ENCODE measurements at regions not wholly inside any gene's neighbourhood (a gene's known extent, or its start where the extent isn't known, plus 50 kb on each side); places are given as distances from the start of the nearest gene placed in this dataset.
"Not testable (repeated sequence)": the region's sequence is repeated elsewhere in the genome, so short reads cannot be mapped to it uniquely, and the experiment has no call there.

DNA sequence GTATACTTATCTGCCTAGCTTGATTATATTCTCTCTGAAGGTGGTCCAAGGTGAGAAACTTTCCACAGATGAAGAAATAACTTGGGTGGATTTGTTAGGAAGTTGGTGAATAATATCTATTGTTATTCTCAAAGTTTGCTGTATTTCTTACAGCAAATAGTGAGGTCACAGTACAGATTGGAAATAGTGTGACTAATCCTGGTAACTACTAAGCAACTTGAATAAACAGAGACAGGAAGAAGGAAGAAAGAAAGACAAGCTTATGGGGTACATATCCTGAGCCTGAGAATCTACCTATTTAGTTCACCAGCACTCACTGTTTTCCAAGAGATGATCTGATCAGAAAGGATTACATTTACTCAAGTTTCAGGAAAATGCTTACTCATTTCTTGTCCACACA, 1416.1 kb downstream of the RPA4 start:
- no peak for TF ChIP-seq CTCF (IDR thresholded peaks at IDR 0.05)
- H3K9me3 Mint-ChIP-seq: peaks cover 2 to 3% of the 10 kb centered on the region in 2 donors
- ATAC-seq: no peak
- no peaks in the 10 kb centered on the region for H3K4me1 Mint-ChIP-seq
- H3K27ac Mint-ChIP-seq: no peak overlapping the region
- no peaks in the 10 kb centered on the region for H3K36me3 Mint-ChIP-seq
- H3K4me3 Mint-ChIP-seq: no peak overlapping the region
- Histone ChIP-seq H3K36me3 (ENCODE audit: control insufficient read depth, insufficient read depth, low read length) (no peaks in the 10 kb centered on the region), H3K4me3 (ENCODE audit: low read length) (no peak overlapping the region), H3K27ac (ENCODE audit: low read length) (no peak overlapping the region), H3K9me3 (ENCODE audit: control insufficient read depth, insufficient read depth, low read length) (no peaks in the 10 kb centered on the region), H3K27me3 (ENCODE audit: control insufficient read depth, insufficient read depth, low read length) (no peaks in the 10 kb centered on the region), H3K4me1 (ENCODE audit: control insufficient read depth, insufficient read depth, low read length) (no peaks in the 10 kb centered on the region)
- intact Hi-C loops (cut with micrococcal nuclease): no loop called here
- no peak for DNase-seq
- H3K27me3 Mint-ChIP-seq (ENCODE audit: low read depth in 2 of 2): no peaks in the 10 kb centered on the region

DNA sequence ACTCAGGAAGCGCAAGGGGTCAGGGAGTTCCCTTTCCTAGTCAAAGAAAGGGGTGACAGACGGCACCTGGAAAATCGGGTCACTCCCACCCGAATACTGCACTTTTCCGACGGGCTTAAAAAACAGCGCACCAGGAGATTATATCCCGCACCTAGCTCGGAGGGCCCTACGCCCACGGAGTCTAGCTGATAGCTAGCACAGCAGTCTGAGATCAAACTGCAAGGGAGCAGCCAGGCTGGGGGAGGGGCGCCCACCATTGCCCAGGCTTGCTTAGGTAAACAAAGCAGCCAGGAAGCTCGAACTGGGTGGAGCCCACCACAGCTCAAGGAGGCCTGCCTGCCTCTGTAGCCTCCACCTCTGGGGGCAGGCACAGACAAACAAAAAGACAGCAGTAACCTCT, 1416.8 kb downstream of the RPA4 start:
- H3K27me3 Mint-ChIP-seq (ENCODE audit: low read depth in 2 of 2); H3K27ac Mint-ChIP-seq; H3K36me3 ChIP-seq (ENCODE audit: control insufficient read depth, insufficient read depth, low read length); H3K9me3 Mint-ChIP-seq; H3K27ac ChIP-seq (ENCODE audit: low read length); H3K27me3 ChIP-seq (ENCODE audit: control insufficient read depth, insufficient read depth, low read length); H3K4me3 ChIP-seq (ENCODE audit: low read length); H3K9me3 ChIP-seq (ENCODE audit: control insufficient read depth, insufficient read depth, low read length); H3K4me1 Mint-ChIP-seq; ATAC-seq; H3K4me3 Mint-ChIP-seq; intact Hi-C loops (cut with micrococcal nuclease); H3K36me3 Mint-ChIP-seq; DNase-seq; H3K4me1 ChIP-seq (ENCODE audit: control insufficient read depth, insufficient read depth, low read length): not testable (repeated sequence)
- 96% methylated on average over 8 of the region's 13 CpGs for WGBS (ENCODE audit: insufficient coverage)

- Mint-ChIP-seq H3K4me1 (no peaks in the 10 kb centered on the region), H3K27ac (no peak overlapping the region), H3K27me3 (ENCODE audit: low read depth in 2 of 2) (no peaks in the 10 kb centered on the region), H3K9me3 (peaks cover 3 to 16% of the 10 kb centered on the region in 2 donors), H3K4me3 (no peak overlapping the region), H3K36me3 (no peaks in the 10 kb centered on the region)
- Histone ChIP-seq H3K4me1 (ENCODE audit: control insufficient read depth, insufficient read depth, low read length) (no peaks in the 10 kb centered on the region), H3K4me3 (ENCODE audit: low read length) (no peak overlapping the region), H3K27ac (ENCODE audit: low read length) (no peak overlapping the region), H3K9me3 (ENCODE audit: control insufficient read depth, insufficient read depth, low read length) (no peaks in the 10 kb centered on the region), H3K27me3 (ENCODE audit: control insufficient read depth, insufficient read depth, low read length) (no peaks in the 10 kb centered on the region), H3K36me3 (ENCODE audit: control insufficient read depth, insufficient read depth, low read length) (no peaks in the 10 kb centered on the region)
- DNase-seq: no peak
- WGBS (ENCODE audit: insufficient coverage): 92% methylated on average over 2 of the region's 2 CpGs
- ATAC-seq: no peak
- intact Hi-C loops (cut with micrococcal nuclease): no loop called here
- no peak for TF ChIP-seq CTCF (IDR thresholded peaks at IDR 0.05)
Measured at GRCh38 chrX:98331407-98331806, 1447.7 kb downstream of the RPA4 start.

- H3K36me3 ChIP-seq (ENCODE audit: control insufficient read depth, insufficient read depth, low read length): no peaks in the 10 kb centered on the region
- ATAC-seq (no peak), DNase-seq (no peak)
- Mint-ChIP-seq H3K4me3 (no peak overlapping the region), H3K4me1 (no peaks in the 10 kb centered on the region), H3K27ac (no peak overlapping the region), H3K9me3 (peaks cover 4 to 18% of the 10 kb centered on the region in 2 donors), H3K27me3 (ENCODE audit: low read depth in 2 of 2) (no peaks in the 10 kb centered on the region), H3K36me3 (no peaks in the 10 kb centered on the region)
- no peak overlapping the region for H3K27ac ChIP-seq (ENCODE audit: low read length)
- H3K4me1 ChIP-seq (ENCODE audit: control insufficient read depth, insufficient read depth, low read length): no peaks in the 10 kb centered on the region
- 85% methylated on average over 2 of the region's 2 CpGs for WGBS (ENCODE audit: insufficient coverage)
- H3K4me3 ChIP-seq (ENCODE audit: low read length): no peak overlapping the region
- no peaks in the 10 kb centered on the region for H3K27me3 ChIP-seq (ENCODE audit: control insufficient read depth, insufficient read depth, low read length)
- intact Hi-C loops (cut with micrococcal nuclease): no loop called here
- TF ChIP-seq CTCF (IDR thresholded peaks at IDR 0.05): no peak
- no peaks in the 10 kb centered on the region for H3K9me3 ChIP-seq (ENCODE audit: control insufficient read depth, insufficient read depth, low read length)
Measured at GRCh38 chrX:98338544-98338943, 1454.8 kb downstream of the RPA4 start.

All from natural killer cell (primary cell).